ENCODE measurements at regions not wholly inside any gene's neighbourhood (a gene's known extent, or its start where the extent isn't known, plus 50 kb on each side); places are given as distances from the start of the nearest gene placed in this dataset.
"Not testable (repeated sequence)": the region's sequence is repeated elsewhere in the genome, so short reads cannot be mapped to it uniquely, and the experiment has no call there.

GRCh38 chr5:171542525-171543140, 123.2 kb downstream of the FGF18 start:
- DNase-seq, result no peak

- DNase-seq, result no peak
Observed at GRCh38 chr5:171543148-171543815, 123.8 kb downstream of the FGF18 start.

- DNase-seq, result no peak
Observed at GRCh38 chr5:171544913-171545765, 125.7 kb downstream of the FGF18 start.

- DNase-seq, result no peak
Observed at GRCh38 chr5:171549274-171549673, 129.8 kb downstream of the FGF18 start.

GRCh38 chr5:171553817-171554216, 134.4 kb downstream of the FGF18 start:
- DNase-seq, result not testable (repeated sequence)

- no peak for DNase-seq
Observed at GRCh38 chr5:171555160-171555559, 135.7 kb downstream of the FGF18 start.

GRCh38 chr5:171562822-171563221, 143.4 kb downstream of the FGF18 start:
- DNase-seq, result no peak

- DNase-seq, result no peak
Observed at GRCh38 chr5:171568389-171568788, 148.9 kb downstream of the FGF18 start.

GRCh38 chr5:171569065-171569712, 149.7 kb downstream of the FGF18 start:
- DNase-seq, result no peak

- no peak for DNase-seq
Observed at GRCh38 chr5:171570244-171570825, 150.9 kb downstream of the FGF18 start.

- DNase-seq, result no peak
Observed at GRCh38 chr5:171571663-171572062, 152.2 kb downstream of the FGF18 start.

GRCh38 chr5:171573021-171573420, 153.6 kb downstream of the FGF18 start:
- no peak for DNase-seq

- DNase-seq, result no peak
Observed at GRCh38 chr5:171573451-171574225, 154.2 kb downstream of the FGF18 start.

- no peak for DNase-seq
Observed at GRCh38 chr5:171574376-171574775, 154.9 kb downstream of the FGF18 start.

GRCh38 chr5:171575386-171575785, 155.9 kb downstream of the FGF18 start:
- DNase-seq, result no peak

GRCh38 chr5:171575808-171576207, 156.4 kb downstream of the FGF18 start:
- no peak for DNase-seq

GRCh38 chr5:171577042-171577758, 157.8 kb downstream of the FGF18 start:
- no peak for DNase-seq

- no peak for DNase-seq
Observed at GRCh38 chr5:171578049-171578828, 158.8 kb downstream of the FGF18 start.

GRCh38 chr5:171578829-171579491, 159.5 kb downstream of the FGF18 start:
- DNase-seq, result no peak

- no peak for DNase-seq
Observed at GRCh38 chr5:171579976-171580411, 160.5 kb downstream of the FGF18 start.
